GM18861 (cell line): ENCODE measurements at regions not wholly inside any gene's neighbourhood (a gene's known extent, or its start where the extent isn't known, plus 50 kb on each side); places are given as distances from the start of the nearest gene placed in this dataset.
"Not testable (repeated sequence)": the region's sequence is repeated elsewhere in the genome, so short reads cannot be mapped to it uniquely, and the experiment has no call there.

Experiments used
- ATAC-seq: cut with Tn5 transposase; IDR thresholded peaks from one replicate; pipeline ENCODE4 v1.9.1; 2021; ENCODE audit not compliant: unreplicated experiment

DNA sequence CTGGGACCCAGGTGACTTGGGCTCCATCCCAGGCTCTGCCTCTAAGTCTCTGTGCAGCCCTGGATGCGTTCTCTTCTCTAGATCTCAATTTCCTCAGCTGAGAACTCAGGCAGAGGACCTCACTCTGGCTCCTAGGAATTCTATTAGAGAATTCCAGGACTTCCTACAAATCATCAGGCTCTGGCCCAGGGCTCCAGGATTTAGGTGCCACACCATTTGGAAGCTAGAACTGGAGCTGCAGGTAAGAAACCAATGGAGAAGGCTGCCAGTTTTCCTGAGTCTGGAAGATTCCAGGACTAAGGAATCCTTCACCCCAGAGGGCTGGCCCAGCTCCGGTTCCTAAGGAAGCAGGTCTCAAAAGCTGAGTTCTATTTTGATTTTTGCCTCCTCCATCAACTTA is 189.8 kb upstream of the CDH5 start:
- ATAC-seq: no peak

DNA sequence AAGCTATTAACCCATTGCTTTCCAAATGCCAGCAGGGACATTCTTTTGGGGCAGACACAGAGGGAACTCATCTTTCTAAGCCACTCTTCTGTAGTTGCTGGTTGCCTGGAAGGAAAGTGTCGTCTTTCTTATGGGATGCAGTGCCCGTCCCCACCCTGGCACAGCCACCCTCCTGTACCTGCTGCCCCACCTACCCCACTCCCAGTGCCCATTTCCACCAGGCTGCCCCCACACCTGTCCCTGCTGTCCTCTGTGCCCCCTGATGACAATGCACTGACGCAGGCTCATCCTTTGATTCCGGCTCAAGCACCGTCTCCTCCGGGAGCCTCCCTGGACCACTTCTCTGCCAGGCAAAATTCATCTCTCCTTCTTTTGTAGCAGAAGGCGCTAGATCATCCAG is 190.4 kb upstream of the CDH5 start:
- ATAC-seq: no peak

DNA sequence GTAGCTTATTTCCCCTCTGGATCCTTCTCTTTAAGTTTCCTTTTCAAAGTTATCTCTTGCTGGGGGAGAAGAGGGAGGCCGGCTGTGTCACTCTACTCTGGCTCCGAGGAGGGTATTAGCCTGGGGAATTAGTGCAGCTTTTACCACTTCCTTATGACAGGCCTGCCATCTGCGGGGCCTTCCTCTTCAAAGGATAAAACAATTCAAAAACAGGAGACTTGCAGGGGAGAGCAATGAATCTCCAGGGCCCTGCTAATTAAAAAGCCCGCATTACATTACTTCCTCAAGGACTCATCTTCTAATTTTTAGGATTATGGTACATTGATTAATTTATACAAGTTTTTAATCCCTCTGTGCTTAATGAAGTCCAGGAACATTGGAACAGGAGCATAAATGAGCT is 190.9 kb upstream of the CDH5 start:
- no peak for ATAC-seq

DNA sequence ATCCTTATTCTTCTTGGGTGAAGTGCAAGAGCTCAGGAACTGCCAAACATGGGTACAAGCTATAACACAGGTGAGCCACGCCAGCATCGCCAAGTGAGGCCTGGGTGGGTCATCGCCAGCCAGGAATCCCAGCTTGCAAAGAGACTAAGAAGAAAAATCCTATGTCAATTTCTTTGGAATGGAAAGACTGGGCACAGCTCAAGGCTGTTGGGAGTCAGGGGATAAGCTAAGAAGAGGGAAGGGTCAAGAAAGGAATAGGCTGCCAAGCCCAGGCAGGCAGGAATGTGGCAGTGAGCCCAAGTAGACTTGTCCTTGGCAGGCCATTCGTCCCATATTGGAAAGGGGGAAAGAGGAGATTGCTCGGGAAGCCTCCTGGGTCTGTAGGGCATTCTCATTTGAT is 191.4 kb upstream of the CDH5 start:
- ATAC-seq: no peak

DNA sequence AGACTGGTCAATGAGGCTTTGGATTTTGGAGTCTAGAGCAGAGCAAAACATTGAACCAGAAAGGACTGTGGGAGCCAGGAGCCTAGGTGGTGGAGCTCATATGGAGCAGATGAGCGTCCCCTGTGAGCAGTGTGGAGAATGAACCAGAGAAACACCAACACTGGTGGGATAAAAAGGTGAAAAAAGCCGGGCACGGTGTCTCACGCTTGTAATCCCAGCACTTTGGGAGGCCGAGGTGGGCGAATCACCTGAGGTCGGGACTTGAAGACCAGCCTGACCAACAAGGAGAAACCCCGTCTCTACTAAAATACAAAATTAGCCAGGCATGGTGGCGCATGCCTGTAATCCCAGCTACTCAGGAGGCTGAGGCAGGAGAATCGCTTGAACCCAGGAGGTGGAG is 192.7 kb upstream of the CDH5 start:
- not testable (repeated sequence) for ATAC-seq

DNA sequence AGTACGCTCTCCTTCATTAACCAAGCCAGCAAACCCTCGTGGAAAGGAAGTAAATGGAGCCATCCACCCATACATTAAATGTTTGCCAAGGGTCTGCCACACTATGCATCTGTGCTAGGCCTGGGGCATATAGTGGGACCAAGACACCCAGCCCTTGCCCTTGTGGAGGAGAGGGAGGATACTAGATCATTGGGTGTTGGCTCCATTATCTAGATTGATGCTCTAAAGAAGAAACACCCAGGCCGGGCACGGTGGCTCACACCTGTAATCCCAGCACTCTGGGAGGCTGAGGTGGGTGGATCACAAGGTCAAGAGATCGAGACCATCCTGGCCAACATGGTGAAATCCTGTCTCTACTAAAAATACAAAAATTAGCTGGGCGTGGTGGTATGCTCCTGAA is 193.3 kb upstream of the CDH5 start:
- not testable (repeated sequence) for ATAC-seq

DNA sequence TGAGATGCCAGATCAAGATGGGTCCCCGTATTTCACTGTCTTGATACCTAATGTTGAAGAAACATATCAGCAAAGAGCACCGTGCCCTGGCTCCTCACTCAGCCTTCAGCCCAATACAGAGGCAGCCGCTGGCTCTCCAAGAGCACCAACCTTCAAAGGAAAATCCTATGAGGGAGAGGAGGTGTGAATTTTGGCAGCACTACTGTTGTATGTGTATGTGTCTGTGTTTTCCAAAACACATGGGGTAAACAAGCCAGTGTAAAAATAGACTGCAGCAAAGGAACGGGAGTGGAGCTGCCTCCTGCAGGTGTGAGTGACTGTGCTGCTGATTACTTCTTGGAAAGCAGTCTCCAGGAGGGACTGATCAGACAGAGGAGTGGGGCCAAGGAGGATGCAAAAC is 194.0 kb upstream of the CDH5 start:
- no peak for ATAC-seq

DNA sequence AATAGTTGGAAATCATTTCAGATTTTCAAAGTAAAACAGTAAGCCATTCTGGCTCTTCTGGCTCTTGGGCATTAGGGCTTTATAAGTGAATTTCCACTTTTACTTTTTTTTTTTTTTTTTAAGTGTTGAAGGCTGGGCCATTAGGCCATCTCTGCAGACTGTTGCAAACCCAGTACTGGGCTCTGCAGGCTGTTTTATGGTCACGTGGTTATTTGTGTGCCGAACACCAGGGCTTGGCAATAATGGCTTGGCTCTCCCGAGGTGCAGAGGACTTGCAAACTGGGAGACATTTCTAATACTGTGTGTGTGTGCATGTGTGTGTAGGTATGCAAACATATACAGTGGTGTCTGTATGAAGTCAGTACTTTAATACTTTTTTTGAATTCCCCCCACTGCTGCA is 194.9 kb upstream of the CDH5 start:
- no peak for ATAC-seq

DNA sequence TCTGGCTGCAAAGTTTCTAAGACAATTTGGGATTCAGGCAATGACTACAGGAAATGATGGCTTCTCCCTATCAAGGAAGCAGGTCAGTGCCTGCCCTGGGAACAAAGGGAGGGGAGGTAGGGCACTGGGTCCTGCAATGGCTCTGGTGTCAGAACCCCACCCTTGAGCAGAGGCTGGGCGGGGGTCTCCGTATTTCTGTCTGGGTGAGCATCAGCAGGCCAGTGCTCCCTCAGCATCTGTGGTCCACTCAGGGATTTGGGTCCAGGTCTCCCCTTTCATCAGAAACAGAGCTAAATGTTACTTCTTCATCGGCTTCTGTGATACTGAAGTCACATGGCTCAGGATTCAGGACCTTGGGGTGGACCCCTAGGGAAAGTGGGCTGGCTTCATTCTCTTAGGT is 195.5 kb upstream of the CDH5 start:
- no peak for ATAC-seq

DNA sequence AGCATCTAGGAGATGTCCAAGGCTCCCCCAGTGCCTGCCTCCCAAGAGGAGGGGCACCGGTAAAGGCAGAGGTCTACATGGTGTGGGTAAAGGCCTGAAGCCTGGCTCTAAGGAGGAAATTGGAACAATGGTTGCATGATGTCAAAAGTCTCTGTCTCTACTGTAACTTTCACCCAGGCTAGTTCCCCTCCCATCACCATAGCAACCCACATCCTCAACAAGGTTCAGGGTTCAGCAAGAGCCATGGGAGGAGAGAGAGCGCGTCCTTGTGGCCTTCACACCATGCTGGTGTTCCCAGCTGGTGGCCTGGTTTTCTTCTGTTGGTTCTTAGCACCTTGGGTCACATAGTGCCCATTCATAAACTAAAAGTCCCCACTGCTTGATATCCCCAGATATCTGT is 196.7 kb upstream of the CDH5 start:
- ATAC-seq: no peak

DNA sequence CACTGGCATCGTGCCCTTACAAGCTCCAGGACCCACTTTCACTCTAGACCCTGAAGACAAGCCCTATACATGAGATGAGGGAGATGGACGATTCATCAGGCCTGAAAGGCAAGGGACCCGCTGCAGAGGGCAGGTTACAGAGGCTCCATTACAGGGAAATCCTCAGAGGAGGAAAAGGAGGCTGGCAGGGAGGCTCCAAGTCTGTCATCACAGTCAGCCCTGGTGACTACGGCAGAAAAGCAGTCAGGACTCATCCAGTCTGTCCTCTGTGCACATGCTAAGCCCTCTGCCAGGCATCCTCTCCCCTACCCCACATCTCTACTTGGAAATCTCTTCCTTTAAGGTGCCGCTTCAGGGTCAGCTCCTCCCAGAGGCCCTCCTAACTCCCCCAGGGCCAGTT is 197.7 kb upstream of the CDH5 start:
- no peak for ATAC-seq

DNA sequence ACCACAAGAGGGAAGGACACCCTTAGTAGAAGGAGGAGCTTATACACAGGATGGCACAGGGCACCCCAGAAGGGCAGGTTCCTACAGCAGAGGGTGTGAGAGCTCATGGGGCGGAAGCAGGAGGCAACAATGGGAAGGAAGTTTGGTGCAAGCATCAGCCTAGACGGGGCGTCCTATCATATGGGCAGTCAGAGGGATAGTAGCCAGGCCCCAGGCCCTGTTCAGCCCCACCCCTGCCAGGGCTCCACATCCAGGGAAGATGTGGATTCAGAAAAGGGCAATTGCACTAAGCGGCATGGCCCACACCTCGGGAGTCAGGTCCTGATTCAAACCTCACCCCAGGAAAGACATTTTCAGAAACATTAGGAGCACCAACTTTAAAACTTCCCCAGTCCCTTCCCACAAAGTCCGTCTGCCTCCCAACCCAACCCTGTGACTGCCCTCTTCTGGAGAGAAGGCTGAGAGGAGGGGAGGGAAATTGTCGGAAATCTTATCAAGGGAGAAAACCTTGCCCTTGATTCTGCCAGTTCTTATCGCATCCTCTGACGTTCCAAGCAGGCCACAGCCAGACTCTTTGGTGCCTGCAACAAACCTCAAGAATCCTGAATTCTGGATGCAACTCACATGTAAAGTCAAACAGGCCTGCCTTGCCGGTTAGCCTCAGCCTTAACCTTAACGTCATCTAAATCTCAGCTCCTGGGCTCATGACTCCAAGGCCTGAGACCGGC is 198.8 kb upstream of the CDH5 start:
- ATAC-seq: no peak

DNA sequence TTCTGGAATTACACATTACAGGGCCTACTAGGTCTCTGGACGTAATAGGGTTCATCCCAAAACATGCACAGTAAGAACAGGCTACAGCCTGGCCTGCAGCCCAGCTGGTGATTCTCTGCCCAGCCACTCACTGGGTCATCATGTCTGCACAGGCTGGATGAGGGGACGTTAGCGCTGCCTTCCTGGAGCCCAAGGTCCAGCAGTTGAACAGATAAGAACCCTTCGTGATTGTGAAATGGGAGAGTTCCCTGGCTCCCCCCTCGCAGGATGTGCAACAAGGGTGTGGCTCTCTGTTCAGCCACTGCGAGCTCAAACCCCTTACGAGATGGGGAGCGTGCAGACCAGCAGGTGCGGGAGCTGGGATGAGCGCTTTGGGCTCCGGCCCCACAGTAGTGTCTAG is 200.0 kb upstream of the CDH5 start:
- ATAC-seq: no peak

DNA sequence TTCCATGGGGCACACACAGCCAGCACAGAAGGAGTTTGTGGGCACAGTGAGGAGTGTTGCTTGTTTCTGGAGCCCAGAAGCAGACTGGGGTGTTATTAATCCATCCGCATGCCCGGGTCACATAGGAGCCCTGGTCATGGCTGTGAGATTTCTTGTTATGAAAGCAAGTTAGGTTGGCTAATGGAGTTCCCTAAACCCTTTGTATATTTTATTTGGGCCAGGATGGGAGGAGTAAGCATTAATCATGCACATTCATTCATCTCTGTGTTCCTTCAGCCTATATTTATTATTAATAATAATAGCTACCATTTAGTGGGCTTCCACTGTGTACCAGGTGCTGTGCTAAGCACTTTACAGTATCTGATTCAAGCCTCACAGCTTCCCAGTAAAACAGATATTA is 200.6 kb upstream of the CDH5 start:
- no peak for ATAC-seq

DNA sequence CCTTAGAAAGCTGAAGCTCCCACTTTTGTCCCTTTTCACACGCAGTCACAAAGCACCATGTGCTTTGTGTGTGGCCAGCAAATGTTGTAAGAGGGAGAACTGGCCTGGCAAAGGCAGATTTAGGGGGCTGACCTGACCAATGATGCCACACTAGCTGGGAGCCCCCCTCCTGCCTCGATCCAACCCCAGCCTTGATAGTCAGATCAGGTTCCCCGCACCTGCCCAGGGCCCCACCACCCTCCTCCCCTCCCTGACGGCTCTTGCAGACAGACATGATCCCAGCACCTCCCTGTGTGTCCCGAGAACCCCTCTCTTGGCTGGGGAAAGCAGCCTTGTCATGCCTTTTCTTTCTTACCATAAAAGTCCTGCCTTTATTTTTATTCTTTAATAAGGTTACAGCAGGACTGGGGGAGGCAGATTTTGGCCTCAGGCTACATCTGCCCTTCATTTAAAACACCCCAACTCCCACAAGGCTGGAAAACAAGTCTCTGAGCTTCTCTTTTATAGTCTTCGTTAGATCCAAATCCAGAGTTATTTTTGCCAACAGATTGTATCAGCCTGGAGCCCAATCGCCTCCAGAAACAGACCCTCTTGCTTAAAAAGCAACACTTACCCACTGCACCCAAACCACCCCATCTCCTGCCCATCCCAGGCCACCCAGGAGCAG is 201.8 kb upstream of the CDH5 start:
- no peak for ATAC-seq

DNA sequence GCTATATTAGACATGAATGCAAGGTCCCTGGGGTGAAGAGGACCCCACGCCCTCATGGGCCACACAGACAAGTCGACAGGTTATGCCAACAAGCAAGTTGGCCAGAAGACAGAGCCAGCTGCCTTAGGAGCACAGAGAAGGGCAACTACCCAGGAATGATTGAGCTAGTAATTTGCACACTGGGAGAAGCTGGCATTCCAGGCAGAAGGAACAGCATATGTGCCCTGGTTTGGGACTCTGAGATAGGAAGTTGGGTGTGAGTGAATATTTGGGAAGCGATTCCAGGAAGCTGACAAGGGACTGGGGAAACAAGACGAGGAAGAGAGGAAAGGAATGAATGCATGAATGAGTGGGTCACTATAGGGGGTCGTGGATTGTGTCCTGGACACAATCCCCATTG is 203.7 kb upstream of the CDH5 start:
- ATAC-seq: no peak

DNA sequence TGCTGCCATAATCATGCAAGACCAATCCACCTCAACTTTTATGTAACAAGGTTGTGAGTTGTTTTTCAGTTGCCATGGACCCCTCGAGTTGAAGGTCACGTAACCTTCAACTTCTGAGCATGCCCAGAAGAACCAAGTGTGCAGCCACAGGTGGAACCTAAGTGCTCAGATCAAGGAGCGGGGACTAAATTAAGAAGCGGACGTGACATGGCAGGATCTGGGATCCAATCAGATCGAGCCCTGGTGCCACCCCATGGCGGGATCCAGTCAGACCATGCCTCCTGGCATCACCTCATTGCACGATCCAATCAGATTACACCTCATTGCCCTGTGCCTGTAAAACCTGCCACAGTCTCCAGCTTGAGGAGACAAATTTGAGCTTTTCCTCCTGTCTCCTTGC is 204.5 kb upstream of the CDH5 start:
- no peak for ATAC-seq

DNA sequence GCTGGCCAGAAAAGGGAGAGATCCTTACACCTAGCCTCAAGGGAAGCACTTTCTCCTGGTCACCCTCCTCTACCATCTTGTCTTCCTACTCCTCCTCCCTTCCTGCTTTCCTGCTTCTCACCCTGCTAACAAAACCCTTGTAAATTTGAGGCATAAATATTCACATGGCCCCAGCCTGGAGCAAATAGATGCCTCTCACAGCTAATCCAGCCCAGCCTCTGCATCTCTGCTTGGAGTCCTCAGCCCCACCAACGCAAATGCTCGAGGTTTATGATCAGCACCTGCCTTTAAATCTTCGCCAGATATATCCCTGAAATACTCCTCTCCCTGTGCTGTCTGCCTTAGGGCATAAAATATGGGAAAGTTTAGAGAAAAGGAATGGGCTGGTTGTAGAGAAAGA is 205.2 kb upstream of the CDH5 start:
- no peak for ATAC-seq

DNA sequence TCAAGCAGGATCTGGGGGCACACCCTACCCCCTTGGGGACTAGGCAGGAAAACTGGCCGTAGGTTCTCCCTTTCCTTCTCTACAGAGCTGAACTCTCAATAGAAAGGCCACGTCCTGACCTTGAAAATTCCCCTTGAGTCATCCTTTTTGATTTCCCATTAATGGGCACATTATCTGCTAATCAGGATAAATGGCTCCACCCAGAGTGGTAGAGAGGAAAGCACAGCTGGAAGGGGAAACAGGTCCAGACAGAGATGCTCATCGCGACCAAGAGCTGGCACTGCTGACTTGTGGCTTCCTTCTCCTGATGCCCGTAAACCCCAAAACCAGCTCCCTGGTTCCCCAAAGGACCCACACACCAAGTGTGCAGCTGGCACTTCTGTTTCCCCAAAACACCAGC is 206.5 kb upstream of the CDH5 start:
- ATAC-seq: no peak

DNA sequence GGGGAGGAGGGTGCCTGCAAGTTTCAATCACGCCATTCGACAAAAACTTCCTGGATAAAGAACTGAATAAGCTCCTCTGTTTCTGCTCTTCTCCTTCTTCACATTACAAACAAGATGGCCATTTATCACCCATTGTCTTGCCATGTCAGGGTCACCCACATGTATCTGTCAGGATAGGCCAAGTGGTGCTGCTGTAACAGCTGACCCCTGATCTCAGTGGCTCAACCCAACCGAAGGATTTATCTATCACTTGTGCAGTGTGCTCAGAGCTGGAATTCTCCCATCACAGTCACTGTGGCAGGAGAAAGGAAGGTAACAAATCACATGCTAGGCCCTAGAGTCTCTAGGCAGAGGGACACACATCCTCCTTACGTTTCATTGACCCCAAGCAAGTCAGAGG is 210.0 kb upstream of the CDH5 start:
- ATAC-seq: no peak

DNA sequence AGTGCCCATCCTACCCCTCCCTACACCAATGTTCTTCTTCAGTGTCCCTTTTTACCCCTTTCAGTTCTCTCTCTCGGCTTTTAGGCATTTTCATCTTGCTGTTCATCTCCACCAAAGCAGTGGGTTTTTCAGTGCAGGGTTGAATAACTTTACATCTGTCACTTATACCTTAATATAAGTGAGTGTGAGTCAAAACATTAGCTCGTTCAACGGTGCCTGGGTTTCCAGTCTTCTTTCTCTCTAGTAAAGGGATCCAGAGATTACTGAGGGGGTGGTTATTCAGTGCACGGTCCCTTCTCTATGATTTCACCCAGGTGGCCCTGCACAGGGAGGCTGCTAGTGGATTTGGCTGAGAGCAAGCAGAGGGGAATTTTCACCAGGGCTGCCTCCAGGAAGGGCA is 210.6 kb upstream of the CDH5 start:
- ATAC-seq: no peak

DNA sequence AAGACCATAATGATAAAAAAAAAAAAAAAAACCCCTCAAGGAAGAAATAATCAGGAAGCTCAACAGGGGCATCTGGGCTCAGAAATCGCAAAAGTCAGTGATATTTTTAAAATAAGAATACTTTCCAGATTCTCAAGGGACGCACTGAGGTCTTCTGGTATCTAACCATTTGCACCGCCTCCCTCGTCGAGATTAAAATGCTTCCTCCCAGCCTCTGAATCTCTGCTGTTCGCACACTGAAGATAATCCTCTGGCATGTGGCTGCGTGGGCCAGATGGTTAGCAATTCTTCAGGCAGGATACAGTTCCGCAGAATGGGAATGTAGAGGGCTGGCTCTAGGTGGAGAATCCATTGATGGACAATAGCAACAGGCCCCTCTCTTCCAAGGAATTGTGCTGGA is 211.7 kb upstream of the CDH5 start:
- ATAC-seq: no peak

DNA sequence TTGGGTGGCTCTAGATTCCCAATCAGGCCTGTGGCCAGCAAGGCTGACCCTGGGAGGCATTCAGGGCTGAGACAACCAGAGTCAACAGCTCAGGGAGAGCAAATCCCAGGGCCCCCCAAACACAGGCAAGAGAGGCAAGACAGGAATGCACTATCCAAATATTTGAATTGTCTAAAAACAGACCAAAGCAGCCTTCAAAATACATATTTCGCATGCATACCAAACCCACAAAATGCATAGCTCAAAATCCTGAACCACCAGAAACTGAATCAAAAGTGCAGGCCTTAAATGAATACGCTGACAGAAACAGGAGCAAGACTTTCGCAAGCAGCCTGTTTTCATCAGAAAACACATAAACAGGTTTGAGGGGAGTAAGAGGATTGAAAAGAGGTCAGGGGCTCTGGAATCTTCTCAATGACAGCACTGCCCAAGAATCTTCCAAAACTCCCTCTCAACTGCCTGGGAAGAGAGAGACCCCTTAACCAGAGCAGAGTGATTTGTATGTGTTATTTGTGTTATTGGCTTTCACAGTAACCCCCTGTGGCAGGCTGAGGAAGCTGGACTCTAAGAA is 213.6 kb upstream of the CDH5 start:
- ATAC-seq: no peak
